Mucosa of gallbladder (tissue), 1 donor: ENCODE measurements at regions not wholly inside any gene's neighbourhood (a gene's known extent, or its start where the extent isn't known, plus 50 kb on each side); places are given as distances from the start of the nearest gene placed in this dataset.

Experiments
- DNase-seq: peaks from one replicate; pipeline ENCODE4 v3.0.0-alpha.2; 2020; ENCODE audit warnings: low spot score
- donor health status: DM: no; HTN: no; CAD: no.

GRCh38 chr12:75606956-75607355, 95.5 kb upstream of the KRR1 start:
- DNase-seq, result no peak

DNA sequence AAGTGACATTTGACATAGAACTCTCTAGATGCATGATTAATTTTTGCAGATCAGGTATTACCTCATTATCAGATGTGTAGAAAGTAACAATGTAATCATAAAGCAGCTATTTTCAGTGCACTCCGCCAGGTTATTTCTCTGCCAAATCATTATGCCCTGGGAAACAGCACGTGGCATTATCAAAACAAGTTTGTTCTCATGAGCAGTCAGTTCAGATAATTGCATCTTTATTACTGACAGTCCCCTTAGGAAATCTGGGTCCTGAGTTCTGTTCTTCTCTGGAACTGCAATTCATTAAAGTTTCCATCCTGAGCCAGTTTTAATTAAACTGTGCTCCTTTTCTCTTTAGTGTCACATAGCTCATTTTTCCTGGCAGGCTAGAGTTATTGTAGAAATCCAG, 94.7 kb upstream of the KRR1 start:
- no peak for DNase-seq

GRCh38 chr12:75603475-75603874, 92.1 kb upstream of the KRR1 start:
- no peak for DNase-seq

- DNase-seq, result no peak
Measured at GRCh38 chr12:75602106-75602505, 90.7 kb upstream of the KRR1 start.

DNA sequence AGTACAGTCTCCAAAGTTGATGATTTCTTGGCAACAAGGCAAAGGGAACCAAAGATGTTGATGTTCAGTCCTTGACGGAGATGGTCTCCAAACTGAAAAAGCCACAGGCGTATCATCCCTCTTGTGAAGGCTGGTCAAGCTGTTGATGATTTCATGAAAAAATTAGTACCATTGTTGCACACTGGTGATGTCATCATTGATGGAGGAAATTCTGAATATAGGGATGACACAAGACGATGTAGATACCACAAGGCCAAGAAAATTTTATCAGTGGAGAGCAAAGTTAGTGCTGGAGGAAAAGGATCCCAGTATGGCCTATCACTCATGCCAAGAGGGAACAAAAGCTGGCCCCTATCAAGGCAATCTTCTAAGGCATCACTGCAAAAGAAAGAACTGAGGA, 88.7 kb upstream of the KRR1 start:
- DNase-seq, result no peak

GRCh38 chr12:75599061-75599460, 87.7 kb upstream of the KRR1 start:
- DNase-seq, result no peak

DNA sequence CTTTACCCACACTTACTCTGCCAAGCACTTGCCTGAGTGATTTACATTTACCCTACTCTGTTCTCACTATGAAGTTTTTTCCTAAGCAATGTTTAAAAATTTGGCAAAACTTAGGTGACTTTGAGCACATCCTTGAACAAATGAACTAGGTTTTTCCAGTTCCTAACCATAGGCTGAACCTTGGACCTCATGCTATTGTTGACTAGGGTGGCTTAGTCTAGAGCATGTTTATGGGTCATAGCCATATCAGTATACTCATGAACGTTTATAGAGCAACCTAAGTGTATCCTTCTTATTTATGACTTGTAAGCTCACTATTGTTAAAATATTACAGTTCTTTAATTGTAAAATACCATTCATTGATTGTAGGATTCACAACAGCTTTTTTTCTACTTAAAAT, 85.0 kb upstream of the KRR1 start:
- DNase-seq, result no peak

DNA sequence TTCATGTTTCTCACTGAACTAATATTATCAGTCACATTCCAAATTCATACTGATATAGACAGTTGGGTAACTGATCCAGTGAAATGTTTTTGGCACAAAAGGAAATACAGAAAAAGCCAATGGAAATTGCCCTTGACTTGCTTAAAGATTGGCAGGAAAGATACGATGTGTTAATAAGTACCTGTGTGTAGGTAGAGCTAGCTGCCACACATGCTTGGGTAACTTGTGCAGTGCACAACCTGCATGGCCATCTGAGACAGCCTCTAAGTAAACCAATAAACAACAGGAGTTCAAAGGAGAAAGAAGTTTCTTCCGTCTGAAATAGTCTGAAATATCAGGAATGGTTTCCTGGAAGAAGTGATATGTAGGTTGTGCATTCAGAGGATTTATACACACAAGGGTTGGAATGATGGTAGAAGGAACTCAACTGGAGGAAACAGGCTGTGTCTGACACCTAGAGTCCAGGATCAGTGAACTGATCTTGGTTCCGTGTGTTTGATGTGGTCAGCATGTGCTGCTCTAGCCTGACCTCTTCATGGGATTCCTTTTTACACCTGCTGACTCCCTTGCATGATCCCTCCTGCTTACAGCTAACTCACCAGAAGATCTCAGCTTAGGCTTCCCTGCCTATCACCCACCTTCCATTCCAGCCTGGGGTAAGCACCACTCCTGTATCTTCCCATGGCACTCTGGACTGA, 81.4 kb upstream of the KRR1 start:
- DNase-seq, result no peak

GRCh38 chr12:75592086-75592485, 80.7 kb upstream of the KRR1 start:
- no peak for DNase-seq

DNA sequence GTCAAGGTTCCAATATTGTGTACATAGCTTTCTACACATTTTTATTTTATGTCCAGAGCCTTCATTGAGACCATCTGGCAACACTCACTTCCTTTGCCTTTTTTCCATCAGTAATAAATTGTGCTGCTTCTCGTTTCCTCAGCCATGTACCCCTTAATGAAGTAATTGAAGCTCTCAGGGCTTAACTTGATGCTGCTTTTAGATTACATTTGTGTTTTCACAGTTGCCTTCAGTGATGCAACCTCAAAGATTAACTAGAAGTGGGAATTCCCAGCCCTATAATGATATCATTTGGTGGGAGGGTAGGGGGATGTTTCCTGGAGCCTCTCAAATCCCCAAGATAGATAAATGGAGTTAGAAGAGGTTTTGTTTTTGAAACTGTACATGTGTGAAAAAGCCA, 80.2 kb upstream of the KRR1 start:
- no peak for DNase-seq

- no peak for DNase-seq
Measured at GRCh38 chr12:75589801-75590200, 78.4 kb upstream of the KRR1 start.

GRCh38 chr12:75587340-75588106, 76.1 kb upstream of the KRR1 start:
- DNase-seq, result no peak

DNA sequence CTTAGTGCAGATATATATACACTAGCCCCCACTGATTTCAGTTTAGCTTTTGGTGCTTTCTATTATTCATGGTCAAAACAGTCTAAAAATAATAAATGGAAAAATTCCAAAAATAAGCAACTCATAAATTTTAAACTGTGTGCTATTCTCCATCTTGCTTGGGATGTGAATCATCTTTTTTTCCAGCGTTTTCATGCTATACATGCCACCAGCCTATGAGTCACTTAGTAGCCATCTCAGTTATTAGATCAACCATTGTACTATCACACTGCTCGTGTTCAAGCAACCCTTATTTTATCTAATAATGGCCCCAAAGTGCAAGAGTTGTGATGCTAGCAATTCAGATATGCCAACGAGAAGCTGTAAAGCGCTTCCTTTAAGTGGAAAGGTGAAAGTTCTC, 73.9 kb upstream of the KRR1 start:
- DNase-seq, result no peak

DNA sequence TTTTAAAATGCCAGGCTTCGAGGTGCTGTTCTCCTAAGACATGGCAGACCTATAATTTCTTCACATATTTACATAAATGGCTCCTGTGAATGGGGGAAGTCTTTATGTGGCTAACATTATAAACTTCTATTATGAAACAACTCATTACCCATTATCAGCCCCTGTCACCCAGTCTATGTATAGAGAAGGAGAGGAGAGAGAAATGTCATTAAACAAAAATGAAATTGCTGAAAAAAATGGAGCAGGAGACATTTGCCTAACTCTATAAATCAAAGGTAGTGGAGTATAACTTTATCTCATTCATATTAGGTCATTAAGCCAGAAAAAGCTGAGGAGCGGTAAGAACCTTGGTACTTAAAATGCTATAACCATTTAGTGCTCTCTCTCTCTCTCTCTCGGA, 71.9 kb upstream of the KRR1 start:
- no peak for DNase-seq

DNA sequence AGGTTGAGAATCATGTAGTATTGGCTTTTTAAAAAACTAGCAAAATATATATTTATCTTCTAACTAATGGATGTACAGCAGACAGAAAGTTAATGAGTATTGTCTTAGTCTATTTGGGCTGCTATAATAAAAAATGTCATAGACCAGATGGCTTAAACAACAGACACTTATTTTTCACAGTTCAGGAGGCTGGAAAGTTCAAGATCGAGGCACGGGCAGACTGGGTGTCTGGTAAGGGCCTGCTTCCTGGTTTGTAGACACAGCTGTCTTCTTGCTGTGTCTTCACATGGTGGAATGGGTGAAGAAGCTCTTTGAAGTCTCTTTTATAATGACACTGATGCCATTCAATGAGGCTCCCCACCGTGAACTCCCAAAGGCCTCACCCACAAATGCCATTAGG, 70.1 kb upstream of the KRR1 start:
- DNase-seq, result no peak

DNA sequence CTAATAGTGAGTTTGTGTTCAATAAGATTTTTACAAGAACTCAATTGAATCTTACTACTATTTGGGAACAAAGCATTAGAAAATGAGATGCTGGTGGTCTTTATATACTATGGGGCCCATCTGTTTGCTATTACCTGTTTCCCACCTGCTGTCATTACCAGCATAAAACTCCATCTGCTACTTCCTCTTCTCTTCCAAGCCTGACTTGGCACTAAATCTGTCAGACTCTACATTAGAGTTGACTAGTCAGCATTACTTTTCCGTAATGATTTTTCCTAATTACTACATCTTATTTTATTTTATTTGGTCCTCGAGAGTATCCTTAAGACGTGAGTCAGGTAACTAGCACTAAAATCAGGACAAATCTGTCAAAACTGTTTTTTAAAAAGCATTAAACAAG, 68.1 kb upstream of the KRR1 start:
- DNase-seq, result no peak

GRCh38 chr12:75578546-75578945, 67.1 kb upstream of the KRR1 start:
- no peak for DNase-seq

DNA sequence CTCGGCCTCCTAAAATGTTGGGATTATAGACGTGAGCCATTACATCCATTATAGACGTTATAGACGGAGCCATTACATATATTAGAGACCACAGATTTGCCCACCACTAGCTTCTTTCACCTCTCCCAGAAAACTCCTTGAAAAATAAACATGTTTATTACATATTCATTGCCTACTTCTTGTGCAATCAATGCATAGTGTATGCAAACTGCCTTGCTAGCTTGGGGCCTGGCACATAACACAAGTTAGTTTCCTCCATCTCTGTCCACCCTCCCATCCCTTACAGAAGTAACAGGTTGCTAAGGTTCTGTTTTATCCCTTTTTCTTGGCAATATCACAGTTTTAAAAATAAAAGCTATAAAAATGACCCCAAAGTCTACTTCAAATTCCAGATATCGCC, 66.4 kb upstream of the KRR1 start:
- DNase-seq, result no peak

DNA sequence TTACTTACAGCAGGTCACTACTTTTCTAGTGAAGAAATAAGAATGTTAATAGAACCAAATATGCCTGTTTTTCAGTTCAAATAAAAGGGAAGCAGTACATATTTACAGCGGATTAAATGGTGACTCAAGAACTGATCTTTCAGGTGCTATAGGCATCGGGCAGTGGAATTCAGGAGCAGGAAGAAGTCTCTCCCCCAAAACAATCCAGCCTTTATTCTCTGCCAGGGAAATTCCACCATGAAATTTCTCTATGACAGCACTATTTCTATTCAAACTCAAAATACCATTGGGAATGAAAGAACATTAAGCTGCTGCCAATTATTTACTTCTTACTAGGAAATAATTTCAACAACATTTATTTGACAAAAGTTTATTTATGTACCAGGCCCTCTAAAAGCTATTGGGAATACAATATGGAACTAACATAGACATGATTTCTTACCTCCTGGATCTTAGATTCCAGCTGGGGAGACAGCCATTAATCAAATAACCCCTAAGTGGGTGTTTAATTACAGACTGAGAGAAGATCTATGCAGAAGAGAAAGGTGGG, 60.3 kb upstream of the KRR1 start:
- DNase-seq, result no peak

GRCh38 chr12:75571204-75571603, 59.8 kb upstream of the KRR1 start:
- no peak for DNase-seq

DNA sequence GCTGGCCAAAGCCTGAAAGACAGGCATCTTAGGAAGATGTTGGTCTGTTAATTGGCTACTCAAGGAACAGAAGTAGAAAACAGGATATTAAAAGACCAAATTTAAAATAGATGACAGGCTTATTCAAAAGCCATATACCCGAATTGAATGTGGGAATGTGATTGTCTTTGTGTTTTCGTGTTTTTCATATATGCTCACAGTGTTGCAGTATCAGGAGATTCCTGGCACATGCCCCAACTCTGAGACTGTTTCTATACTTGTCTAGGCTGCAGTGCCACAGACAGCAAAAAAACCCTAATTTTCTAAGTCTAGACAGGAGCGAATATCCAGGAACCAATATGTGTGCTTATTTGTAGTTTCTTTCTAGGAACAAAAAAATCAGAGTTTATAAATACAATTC, 57.4 kb upstream of the KRR1 start:
- DNase-seq, result no peak

DNA sequence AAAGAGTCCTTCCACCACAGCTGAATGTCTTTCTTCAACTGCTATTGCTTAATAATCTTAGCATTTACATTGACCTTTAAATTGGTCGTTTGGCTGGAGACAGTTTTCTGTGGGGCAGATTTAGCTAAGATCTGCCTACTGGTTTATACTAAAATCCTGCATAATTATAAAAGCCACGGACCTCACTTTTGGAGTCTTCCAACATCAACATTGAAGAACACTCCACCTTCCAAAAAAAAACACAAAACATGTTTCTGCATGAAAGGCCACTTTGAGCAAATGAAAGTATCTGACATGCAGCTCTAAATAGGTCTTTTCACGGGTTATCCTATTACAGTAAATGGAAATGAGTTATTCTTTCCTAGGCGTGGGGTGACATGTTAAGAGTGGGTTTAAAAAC, 57.0 kb upstream of the KRR1 start:
- no peak for DNase-seq

DNA sequence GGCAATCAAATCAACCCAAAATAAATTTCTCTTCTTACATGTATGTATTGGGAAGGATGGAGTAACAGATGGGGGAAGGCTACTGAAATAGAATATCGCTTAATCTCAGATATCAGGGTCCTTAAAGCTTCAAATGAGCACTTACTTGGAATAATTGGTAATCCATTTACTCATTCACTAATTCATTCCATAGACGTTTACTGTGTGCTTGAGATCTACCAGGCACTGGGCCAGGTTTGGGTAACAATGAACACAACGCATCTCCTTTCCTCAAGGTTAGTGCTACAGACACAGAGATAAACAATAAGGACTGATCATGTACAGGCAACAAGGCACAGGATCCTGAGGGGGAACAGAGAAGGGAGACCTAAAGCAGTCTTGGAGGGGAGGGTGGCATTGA, 54.4 kb upstream of the KRR1 start:
- no peak for DNase-seq
